ENCODE measurements at regions not wholly inside any gene's neighbourhood (a gene's known extent, or its start where the extent isn't known, plus 50 kb on each side); places are given as distances from the start of the nearest gene placed in this dataset.

- TF ChIP-seq POLR2AphosphoS5 (IDR thresholded peaks at IDR 0.05; ENCODE audit: low read depth, low read length) (no peak), POLR2A (IDR thresholded peaks at IDR 0.05; ENCODE audit: low read depth, low read length) (no peak)
Observed at GRCh38 chr3:17865631-17866030, 123.2 kb upstream of the TBC1D5 start.

Data from GM12892 (cell line).